ENCODE measurements at regions not wholly inside any gene's neighbourhood (a gene's known extent, or its start where the extent isn't known, plus 50 kb on each side); places are given as distances from the start of the nearest gene placed in this dataset.
"Not testable (repeated sequence)": the region's sequence is repeated elsewhere in the genome, so short reads cannot be mapped to it uniquely, and the experiment has no call there.

DNA sequence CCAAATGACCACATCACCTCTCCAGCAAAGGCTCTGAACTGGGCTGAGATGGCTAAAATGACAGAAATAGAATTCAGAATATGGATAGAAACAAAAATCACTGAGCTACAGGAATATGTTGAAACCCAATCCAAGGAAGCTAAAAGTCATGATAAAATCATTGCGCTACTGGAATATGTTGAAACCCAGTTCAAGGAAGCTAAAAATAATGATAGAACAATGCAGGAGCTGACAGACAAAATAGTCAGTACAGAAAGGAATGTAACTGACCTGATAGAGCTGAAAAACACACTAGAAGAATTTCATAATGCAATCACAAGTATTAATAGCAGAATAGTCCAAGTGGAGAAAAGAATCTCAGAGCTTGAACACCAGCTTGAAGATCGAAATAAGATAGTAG, 394.9 kb upstream of the GRAMD2B start:
- no peak overlapping the region for H3K9ac ChIP-seq (ENCODE audit: insufficient read depth, low read depth, low read length)
- H2AFZ ChIP-seq (ENCODE audit: low read length) = no peak overlapping the region
- H4K20me1 ChIP-seq (ENCODE audit: insufficient read depth, low read length) = no peaks in the 10 kb centered on the region
- H3K4me2 ChIP-seq (ENCODE audit: low read depth, low read length) = no peak overlapping the region
- no peaks in the 10 kb centered on the region for H3K4me1 ChIP-seq (ENCODE audit: insufficient read depth, low read length)
- FAIRE-seq (no peak), ATAC-seq (no peak), DNase-seq (ENCODE audit: low spot score) (no peak)
- BruUV-seq (replicated peaks) = no TSS peak
- in situ Hi-C loops (cut with HindIII; ENCODE audit: extremely low pct_ligation_motif_present, low pct_unique_long_range_greater_than_20kb) = no loop called here
- no peak overlapping the region for H3K27ac ChIP-seq (ENCODE audit: extremely low read length, insufficient read depth, low read length)
- ChIA-PET POLR2A (no interaction called here), CTCF (ENCODE audit: low intra/inter-chr PET ratio, low total read pairs) (no interaction called here)
- WGBS (ENCODE audit: low lambda C conversion rate) = 39% methylated on average over 2 of the region's 2 CpGs
- H3K79me2 ChIP-seq (ENCODE audit: insufficient read depth, low read length) = no peaks in the 10 kb centered on the region
- no peaks in the 10 kb centered on the region for H3K27me3 ChIP-seq (ENCODE audit: control insufficient read depth in 1 of 2, insufficient read depth in 2 of 2, low read length in 2 of 2)
- intact Hi-C loops (cut with micrococcal nuclease; ENCODE audit: unreplicated experiment) = no loop called here
- peaks cover 33% of the 10 kb centered on the region for H3K9me3 ChIP-seq (ENCODE audit: low read length)
- H3K4me3 ChIP-seq (replicated peaks in 1 of 3; ENCODE audit: insufficient read depth in 1 of 3, low read depth in 2 of 3, low read length in 3 of 3) = no peak overlapping the region
- H3K36me3 ChIP-seq (replicated peaks in 1 of 2; ENCODE audit: control insufficient read depth in 1 of 2, insufficient read depth in 2 of 2, low read length in 2 of 2) = no peaks in the 10 kb centered on the region
- no peak for TF ChIP-seq ZNF333 (CRISPR knock-in tag; IDR thresholded peaks at IDR 0.05; ENCODE audit: borderline replicate concordance)
- TF ChIP-seq TGIF2 (CRISPR knock-in tag; IDR thresholded peaks at IDR 0.05) = no peak
- no peak for TF ChIP-seq ZFP62 (CRISPR knock-in tag; IDR thresholded peaks at IDR 0.05)
- TF ChIP-seq, protein P1, sequence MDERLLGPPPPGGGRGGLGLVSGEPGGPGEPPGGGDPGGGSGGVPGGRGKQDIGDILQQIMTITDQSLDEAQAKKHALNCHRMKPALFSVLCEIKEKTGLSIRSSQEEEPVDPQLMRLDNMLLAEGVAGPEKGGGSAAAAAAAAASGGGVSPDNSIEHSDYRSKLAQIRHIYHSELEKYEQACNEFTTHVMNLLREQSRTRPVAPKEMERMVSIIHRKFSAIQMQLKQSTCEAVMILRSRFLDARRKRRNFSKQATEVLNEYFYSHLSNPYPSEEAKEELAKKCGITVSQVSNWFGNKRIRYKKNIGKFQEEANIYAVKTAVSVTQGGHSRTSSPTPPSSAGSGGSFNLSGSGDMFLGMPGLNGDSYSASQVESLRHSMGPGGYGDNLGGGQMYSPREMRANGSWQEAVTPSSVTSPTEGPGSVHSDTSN (CRISPR knock-in tag; IDR thresholded peaks at IDR 0.05) = no peak
- TF ChIP-seq CENPT (CRISPR knock-in tag; IDR thresholded peaks at IDR 0.05; ENCODE audit: low read depth) = no peak
- TF ChIP-seq POLR2AphosphoS2 (IDR thresholded peaks at IDR 0.05; ENCODE audit: low read depth, low read length) = no peak
- TF ChIP-seq KLF15 (CRISPR knock-in tag; IDR thresholded peaks at IDR 0.05; ENCODE audit: borderline replicate concordance) = no peak
- TF ChIP-seq SRSF9 (IDR thresholded peaks at IDR 0.05; ENCODE audit: borderline replicate concordance, insufficient read depth, low read depth, low read length, poor library complexity, severe bottlenecking) = no peak
- TF ChIP-seq ZNF703 (CRISPR knock-in tag; IDR thresholded peaks at IDR 0.05; ENCODE audit: borderline replicate concordance) = no peak
- no peak for TF ChIP-seq ZNF30 (CRISPR knock-in tag; IDR thresholded peaks at IDR 0.05)
- no peak for TF ChIP-seq NFKBIZ (CRISPR knock-in tag; IDR thresholded peaks at IDR 0.05)
- no peak for TF ChIP-seq MTA3 (CRISPR knock-in tag; IDR thresholded peaks at IDR 0.05)
- TF ChIP-seq JDP2 (CRISPR knock-in tag; IDR thresholded peaks at IDR 0.05; ENCODE audit: borderline replicate concordance) = no peak
- no peak for TF ChIP-seq MATR3 (CRISPR knock-in tag; IDR thresholded peaks at IDR 0.05)
- no peak for TF ChIP-seq GZF1 (CRISPR knock-in tag; IDR thresholded peaks at IDR 0.05)
- no peak for TF ChIP-seq YEATS2 (CRISPR knock-in tag; IDR thresholded peaks at IDR 0.05; ENCODE audit: borderline replicate concordance)
- no peak for TF ChIP-seq FLYWCH1 (CRISPR knock-in tag; IDR thresholded peaks at IDR 0.05)

DNA sequence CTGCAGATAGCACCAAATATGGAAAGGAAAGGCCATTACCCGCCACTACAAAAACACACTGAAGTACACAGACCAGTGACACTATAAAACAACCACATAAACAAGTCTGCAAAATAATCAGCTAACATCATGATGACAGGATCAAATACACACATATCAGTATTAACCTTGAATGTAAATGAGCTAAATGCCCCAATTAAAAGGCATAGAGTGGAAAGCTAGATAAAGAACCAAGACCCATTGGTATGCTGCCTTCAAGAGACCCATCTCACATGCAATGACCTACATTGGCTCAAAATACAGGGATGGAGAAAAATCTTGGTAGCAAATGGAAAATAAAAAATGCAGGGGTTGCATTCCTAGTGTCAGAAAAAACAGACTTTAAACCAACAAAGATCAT, 393.9 kb upstream of the GRAMD2B start:
- H3K79me2 ChIP-seq (ENCODE audit: insufficient read depth, low read length); H2AFZ ChIP-seq (ENCODE audit: low read length); H3K27ac ChIP-seq (ENCODE audit: extremely low read length, insufficient read depth, low read length); H3K27me3 ChIP-seq (ENCODE audit: control insufficient read depth in 1 of 2, insufficient read depth in 2 of 2, low read length in 2 of 2); H3K9ac ChIP-seq (ENCODE audit: insufficient read depth, low read depth, low read length); intact Hi-C loops (cut with micrococcal nuclease; ENCODE audit: unreplicated experiment); H3K4me3 ChIP-seq (replicated peaks in 1 of 3; ENCODE audit: insufficient read depth in 1 of 3, low read depth in 2 of 3, low read length in 3 of 3); DNase-seq (ENCODE audit: low spot score); H4K20me1 ChIP-seq (ENCODE audit: insufficient read depth, low read length); FAIRE-seq; H3K4me1 ChIP-seq (ENCODE audit: insufficient read depth, low read length); BruUV-seq (replicated peaks); in situ Hi-C loops (cut with HindIII; ENCODE audit: extremely low pct_ligation_motif_present, low pct_unique_long_range_greater_than_20kb); H3K4me2 ChIP-seq (ENCODE audit: low read depth, low read length); H3K36me3 ChIP-seq (replicated peaks in 1 of 2; ENCODE audit: control insufficient read depth in 1 of 2, insufficient read depth in 2 of 2, low read length in 2 of 2); POLR2A ChIA-PET; ATAC-seq; CTCF ChIA-PET (ENCODE audit: low intra/inter-chr PET ratio, low total read pairs): not testable (repeated sequence)
- peaks cover 33% of the 10 kb centered on the region for H3K9me3 ChIP-seq (ENCODE audit: low read length)
- 0% methylated on average over 1 of the region's 1 CpG for WGBS (ENCODE audit: low lambda C conversion rate)

All from HepG2 (cell line).